ENCODE measurements at regions not wholly inside any gene's neighbourhood (a gene's known extent, or its start where the extent isn't known, plus 50 kb on each side); places are given as distances from the start of the nearest gene placed in this dataset.
A peak's percentile ranks its signal among the peaks of the same experiment; 100 is the strongest.

GRCh38 chr6:21386744-21387143 lies 206.8 kb upstream of the SOX4 start:
- Histone ChIP-seq H3K4me3 (no peak overlapping the region), H3K9me3 (ENCODE audit: low read depth) (no peaks in the 10 kb centered on the region), H3K27me3 (no peaks in the 10 kb centered on the region), H3K4me1 (ENCODE audit: low read depth) (peaks cover 12% of the 10 kb centered on the region), H3K27ac (peak overlapping the region; percentile 44), H3K36me3 (no peaks in the 10 kb centered on the region)
- DNase-seq (ENCODE audit: low read depth in 1 of 2, low spot score in 1 of 2), result no peak
- TF ChIP-seq, protein P1, sequence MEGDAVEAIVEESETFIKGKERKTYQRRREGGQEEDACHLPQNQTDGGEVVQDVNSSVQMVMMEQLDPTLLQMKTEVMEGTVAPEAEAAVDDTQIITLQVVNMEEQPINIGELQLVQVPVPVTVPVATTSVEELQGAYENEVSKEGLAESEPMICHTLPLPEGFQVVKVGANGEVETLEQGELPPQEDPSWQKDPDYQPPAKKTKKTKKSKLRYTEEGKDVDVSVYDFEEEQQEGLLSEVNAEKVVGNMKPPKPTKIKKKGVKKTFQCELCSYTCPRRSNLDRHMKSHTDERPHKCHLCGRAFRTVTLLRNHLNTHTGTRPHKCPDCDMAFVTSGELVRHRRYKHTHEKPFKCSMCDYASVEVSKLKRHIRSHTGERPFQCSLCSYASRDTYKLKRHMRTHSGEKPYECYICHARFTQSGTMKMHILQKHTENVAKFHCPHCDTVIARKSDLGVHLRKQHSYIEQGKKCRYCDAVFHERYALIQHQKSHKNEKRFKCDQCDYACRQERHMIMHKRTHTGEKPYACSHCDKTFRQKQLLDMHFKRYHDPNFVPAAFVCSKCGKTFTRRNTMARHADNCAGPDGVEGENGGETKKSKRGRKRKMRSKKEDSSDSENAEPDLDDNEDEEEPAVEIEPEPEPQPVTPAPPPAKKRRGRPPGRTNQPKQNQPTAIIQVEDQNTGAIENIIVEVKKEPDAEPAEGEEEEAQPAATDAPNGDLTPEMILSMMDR (IDR thresholded peaks at IDR 0.05; ENCODE audit: low read depth, low read length), result no peak

DNA sequence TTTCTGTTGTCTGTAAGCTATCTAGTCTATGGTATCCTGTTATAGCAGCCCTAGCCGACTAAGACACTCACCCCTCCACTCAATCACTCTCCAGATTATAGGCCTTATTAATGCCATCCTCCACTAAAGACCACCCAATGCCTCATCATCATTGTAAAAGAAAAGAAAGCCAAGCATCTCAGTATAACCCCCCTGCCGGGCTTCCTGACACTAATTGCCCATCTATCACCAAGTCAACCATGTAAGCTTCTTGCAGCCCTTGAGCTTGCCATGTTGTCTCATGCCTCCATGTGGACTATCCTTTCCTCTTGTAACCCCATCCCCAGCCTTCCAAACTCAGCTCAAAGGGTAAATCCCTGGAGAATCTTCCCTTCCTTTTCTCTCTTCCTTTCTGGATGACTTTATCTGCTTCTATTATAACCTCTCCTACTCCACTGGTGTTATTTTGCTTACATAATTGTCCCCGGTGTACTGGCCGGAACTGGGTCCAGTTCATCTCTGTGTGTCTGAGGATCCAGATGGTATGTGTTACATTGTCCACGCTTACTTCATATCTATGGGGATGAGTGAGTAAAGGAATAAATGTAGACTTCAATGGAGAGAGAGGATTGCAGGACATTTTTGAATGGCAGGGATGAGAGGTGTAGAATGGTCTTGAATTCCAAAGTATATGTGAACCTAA lies 202.9 kb upstream of the SOX4 start:
- peaks cover 13% of the 10 kb centered on the region for H3K4me1 ChIP-seq (ENCODE audit: low read depth)

GRCh38 chr6:21392177-21392576 lies 201.4 kb upstream of the SOX4 start:
- no peak for DNase-seq (ENCODE audit: low read depth in 1 of 2, low spot score in 1 of 2)
- Histone ChIP-seq H3K9me3 (ENCODE audit: low read depth) (no peaks in the 10 kb centered on the region), H3K27me3 (no peaks in the 10 kb centered on the region), H3K36me3 (no peaks in the 10 kb centered on the region), H3K27ac (no peak overlapping the region), H3K4me3 (no peak overlapping the region), H3K4me1 (ENCODE audit: low read depth) (peaks cover 4% of the 10 kb centered on the region)
- TF ChIP-seq, protein P1 (IDR thresholded peaks at IDR 0.05; ENCODE audit: low read depth, low read length), result no peak

More for the DNA sequence above, 202.9 kb upstream of the SOX4 start:
- H3K4me3 ChIP-seq, result no peak overlapping the region
- H3K27me3 ChIP-seq, result no peaks in the 10 kb centered on the region
- no peaks in the 10 kb centered on the region for H3K36me3 ChIP-seq
- H3K27ac ChIP-seq, result no peak overlapping the region
- DNase-seq (ENCODE audit: low read depth in 1 of 2, low spot score in 1 of 2), result no peak
- no peaks in the 10 kb centered on the region for H3K9me3 ChIP-seq (ENCODE audit: low read depth)
- TF ChIP-seq, protein P1 (IDR thresholded peaks at IDR 0.05; ENCODE audit: low read depth, low read length), result no peak

- Histone ChIP-seq H3K4me1 (ENCODE audit: low read depth) (peaks cover 5% of the 10 kb centered on the region), H3K27me3 (no peaks in the 10 kb centered on the region), H3K27ac (no peak overlapping the region), H3K36me3 (no peaks in the 10 kb centered on the region), H3K9me3 (ENCODE audit: low read depth) (no peaks in the 10 kb centered on the region), H3K4me3 (no peak overlapping the region)
- DNase-seq (ENCODE audit: low read depth in 1 of 2, low spot score in 1 of 2), result no peak
- TF ChIP-seq, protein P1 (IDR thresholded peaks at IDR 0.05; ENCODE audit: low read depth, low read length), result no peak
Measured at GRCh38 chr6:21393441-21394165, 199.9 kb upstream of the SOX4 start.

GRCh38 chr6:21395121-21395520 lies 198.4 kb upstream of the SOX4 start:
- Histone ChIP-seq H3K4me3 (no peak overlapping the region), H3K27me3 (no peaks in the 10 kb centered on the region), H3K36me3 (no peaks in the 10 kb centered on the region), H3K4me1 (ENCODE audit: low read depth) (peaks cover 15% of the 10 kb centered on the region), H3K9me3 (ENCODE audit: low read depth) (no peaks in the 10 kb centered on the region), H3K27ac (no peak overlapping the region)
- TF ChIP-seq, protein P1 (IDR thresholded peaks at IDR 0.05; ENCODE audit: low read depth, low read length), result no peak
- DNase-seq (ENCODE audit: low read depth in 1 of 2, low spot score in 1 of 2), result peak in 1 of 2 donors; percentile 31

Data from cardiac muscle cell (in vitro differentiated cells and primary cell).